MM.1S (cell line): ENCODE measurements at regions not wholly inside any gene's neighbourhood (a gene's known extent, or its start where the extent isn't known, plus 50 kb on each side); places are given as distances from the start of the nearest gene placed in this dataset.

ENCODE experiments used
- DNase-seq: peaks from one replicate; pipeline ENCODE4 v3.0.0-alpha.2; 2015
- H2AFZ ChIP-seq: fragments of 300-600 bp; sonication (generic); 2 replicates; pipeline ENCODE4 v1.6.0; 2016; ENCODE audit warnings: antibody characterized with exemption, low read length
- H3F3A ChIP-seq: fragments of 300-600 bp; sonication (generic); 2 replicates; pipeline ENCODE4 v1.6.1; 2016; ENCODE audit warnings: mild to moderate bottlenecking, antibody characterized with exemption, low read length, moderate library complexity, mixed read lengths; ENCODE audit not compliant: insufficient read depth
- H3K27ac ChIP-seq: fragments of 300-600 bp; sonication (generic); 2 replicates; pipeline ENCODE4 v1.5.1; 2016; ENCODE audit warnings: mild to moderate bottlenecking, low read length
- H3K27me3 ChIP-seq: fragments of 300-600 bp; sonication (generic); replicated peaks from 2 replicates; pipeline ENCODE4 v1.6.0; 2016; ENCODE audit warnings: low read length; ENCODE audit not compliant: insufficient read depth
- H3K36me3 ChIP-seq: fragments of 300-600 bp; sonication (generic); replicated peaks from 2 replicates; pipeline ENCODE4 v1.6.1; 2016; ENCODE audit warnings: mild to moderate bottlenecking, low read length, mixed read lengths; ENCODE audit not compliant: insufficient read depth
- H3K4me1 ChIP-seq: fragments of 300-600 bp; sonication (generic); 2 replicates; pipeline ENCODE4 v1.6.1; 2016; ENCODE audit warnings: low read length, mixed read lengths
- H3K4me2 ChIP-seq: fragments of 300-600 bp; sonication (generic); 2 replicates; pipeline ENCODE4 v1.6.0; 2016; ENCODE audit warnings: low read depth, low read length
- H3K4me3 ChIP-seq: fragments of 300-600 bp; sonication (generic); 2 replicates; pipeline ENCODE4 v1.5.1; 2016; ENCODE audit warnings: low read length, mixed read lengths
- H3K79me2 ChIP-seq: fragments of 300-600 bp; sonication (generic); 2 replicates; pipeline ENCODE4 v1.6.1; 2016; ENCODE audit warnings: mixed run types, low read length, mixed read lengths
- H3K9ac ChIP-seq: fragments of 300-600 bp; sonication (generic); 2 replicates; pipeline ENCODE4 v1.6.1; 2016; ENCODE audit warnings: low read length, mixed read lengths
- H3K9me2 ChIP-seq: fragments of 300-600 bp; sonication (generic); replicated peaks from 2 replicates; pipeline ENCODE4 v1.6.1; 2016; ENCODE audit warnings: mild to moderate bottlenecking, low read length, mixed read lengths; ENCODE audit not compliant: insufficient read depth
- H3K9me3 ChIP-seq: fragments of 300-600 bp; sonication (generic); replicated peaks from 2 replicates; pipeline ENCODE4 v1.6.1; 2016; ENCODE audit warnings: mild to moderate bottlenecking, low read length, mixed read lengths; ENCODE audit not compliant: insufficient read depth
- H4K20me1 ChIP-seq: fragments of 300-600 bp; sonication (generic); 2 replicates; pipeline ENCODE4 v1.6.1; 2016; ENCODE audit warnings: mild to moderate bottlenecking, low read length, moderate library complexity, mixed read lengths; ENCODE audit not compliant: insufficient read depth
- EZH2 ChIP-seq: fragments of 300-600 bp; sonication (generic); optimal IDR thresholded peaks from 2 replicates; pipeline ENCODE3; 2017; ENCODE audit warnings: low read depth, mild to moderate bottlenecking, antibody characterized with exemption, low read length, mixed read lengths
- EZH2phosphoT487 ChIP-seq: fragments of 300-600 bp; sonication (generic); IDR thresholded peaks from 2 replicates; pipeline ENCODE4 v1.6.1; 2018; ENCODE audit warnings: antibody characterized with exemption, low read length
- TF ChIP-seq, protein P1 (sequence below): fragments of 300-600 bp; sonication (generic); IDR thresholded peaks from 2 replicates; pipeline ENCODE4 v1.5.1; 2016; ENCODE audit warnings: antibody characterized with exemption, low read length, mixed read lengths

DNA sequence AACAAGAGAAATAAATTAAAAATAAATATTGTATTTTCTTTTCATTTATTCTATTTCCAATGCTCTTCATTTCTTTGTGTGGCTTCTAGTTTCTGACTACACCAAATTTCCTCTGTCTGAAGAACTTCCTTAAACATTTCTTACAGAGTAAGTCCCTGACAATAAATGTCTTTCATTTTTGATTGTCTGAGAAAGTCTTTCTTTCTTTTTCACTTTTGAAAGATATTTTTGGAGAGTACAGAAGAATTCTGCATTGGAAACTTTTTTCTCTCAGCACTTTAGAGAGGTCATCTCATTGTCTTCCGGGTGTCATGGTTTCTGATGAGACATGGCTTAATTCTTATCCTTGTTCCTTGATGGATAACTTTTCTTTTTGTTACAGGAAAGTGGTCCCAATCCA is 119.6 kb downstream of the MOBP start:
- H3K9me2 ChIP-seq = no peaks in the 10 kb centered on the region
- H3K4me1 ChIP-seq = no peaks in the 10 kb centered on the region
- peak; percentile 57 for DNase-seq
- H2AFZ ChIP-seq = no peak overlapping the region
- no peaks in the 10 kb centered on the region for H3K79me2 ChIP-seq
- no peak for TF ChIP-seq EZH2phosphoT487
- TF ChIP-seq, protein P1, sequence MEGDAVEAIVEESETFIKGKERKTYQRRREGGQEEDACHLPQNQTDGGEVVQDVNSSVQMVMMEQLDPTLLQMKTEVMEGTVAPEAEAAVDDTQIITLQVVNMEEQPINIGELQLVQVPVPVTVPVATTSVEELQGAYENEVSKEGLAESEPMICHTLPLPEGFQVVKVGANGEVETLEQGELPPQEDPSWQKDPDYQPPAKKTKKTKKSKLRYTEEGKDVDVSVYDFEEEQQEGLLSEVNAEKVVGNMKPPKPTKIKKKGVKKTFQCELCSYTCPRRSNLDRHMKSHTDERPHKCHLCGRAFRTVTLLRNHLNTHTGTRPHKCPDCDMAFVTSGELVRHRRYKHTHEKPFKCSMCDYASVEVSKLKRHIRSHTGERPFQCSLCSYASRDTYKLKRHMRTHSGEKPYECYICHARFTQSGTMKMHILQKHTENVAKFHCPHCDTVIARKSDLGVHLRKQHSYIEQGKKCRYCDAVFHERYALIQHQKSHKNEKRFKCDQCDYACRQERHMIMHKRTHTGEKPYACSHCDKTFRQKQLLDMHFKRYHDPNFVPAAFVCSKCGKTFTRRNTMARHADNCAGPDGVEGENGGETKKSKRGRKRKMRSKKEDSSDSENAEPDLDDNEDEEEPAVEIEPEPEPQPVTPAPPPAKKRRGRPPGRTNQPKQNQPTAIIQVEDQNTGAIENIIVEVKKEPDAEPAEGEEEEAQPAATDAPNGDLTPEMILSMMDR = no peak
- no peak for TF ChIP-seq EZH2
- peak overlapping the region; percentile 10; the same call in 1 of the 2 replicates for H3K4me2 ChIP-seq
- no peak overlapping the region for H3K4me3 ChIP-seq
- 0 out of 2 replicates have a peak, but pooled peaks cover 7% of the 10 kb centered on the region for H3F3A ChIP-seq
- no peaks in the 10 kb centered on the region for H4K20me1 ChIP-seq
- no peaks in the 10 kb centered on the region for H3K36me3 ChIP-seq
- no peaks in the 10 kb centered on the region for H3K9me3 ChIP-seq
- no peak overlapping the region for H3K27ac ChIP-seq
- no peak overlapping the region for H3K9ac ChIP-seq
- no peaks in the 10 kb centered on the region for H3K27me3 ChIP-seq

DNA sequence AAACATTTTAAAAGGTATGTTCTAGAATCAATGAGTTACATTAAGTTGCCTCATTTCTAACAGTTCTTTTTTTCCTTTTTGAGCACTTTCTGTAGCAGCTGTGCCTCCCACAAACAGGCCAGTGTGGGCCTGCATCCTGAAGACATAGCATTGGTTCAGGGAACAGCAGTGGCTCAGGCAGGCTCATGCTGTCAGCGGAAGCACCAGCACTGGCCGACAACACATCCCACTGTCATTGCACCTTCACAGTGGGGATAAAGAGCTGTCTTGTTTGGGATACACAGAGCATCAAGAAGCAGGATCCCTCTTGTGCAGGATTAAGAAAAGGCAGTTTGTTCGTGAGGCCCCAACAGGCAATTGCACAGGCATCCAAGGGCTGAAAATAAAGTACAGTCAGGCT is 123.3 kb downstream of the MOBP start:
- no peak for TF ChIP-seq EZH2phosphoT487
- TF ChIP-seq, protein P1 = no peak
- TF ChIP-seq EZH2 = no peak
- no peak for DNase-seq
- no peak overlapping the region for H3K9ac ChIP-seq
- no peak overlapping the region for H3K27ac ChIP-seq
- H4K20me1 ChIP-seq = no peaks in the 10 kb centered on the region
- 0 out of 2 replicates have a peak, but pooled peaks cover 7% of the 10 kb centered on the region for H3F3A ChIP-seq
- no peaks in the 10 kb centered on the region for H3K9me2 ChIP-seq
- no peaks in the 10 kb centered on the region for H3K4me1 ChIP-seq
- H3K27me3 ChIP-seq = no peaks in the 10 kb centered on the region
- no peak overlapping the region for H2AFZ ChIP-seq
- H3K79me2 ChIP-seq = no peaks in the 10 kb centered on the region
- H3K4me2 ChIP-seq = no peak overlapping the region
- no peak overlapping the region for H3K4me3 ChIP-seq
- H3K36me3 ChIP-seq = no peaks in the 10 kb centered on the region
- no peaks in the 10 kb centered on the region for H3K9me3 ChIP-seq

- Histone ChIP-seq H3K27ac (no peak overlapping the region), H3K9me3 (no peaks in the 10 kb centered on the region), H3F3A (no peaks in the 10 kb centered on the region), H3K79me2 (no peaks in the 10 kb centered on the region), H3K27me3 (no peaks in the 10 kb centered on the region), H3K4me2 (no peak overlapping the region), H3K36me3 (no peaks in the 10 kb centered on the region), H3K9ac (no peak overlapping the region), H3K9me2 (no peaks in the 10 kb centered on the region), H3K4me3 (no peak overlapping the region), H3K4me1 (no peaks in the 10 kb centered on the region), H2AFZ (no peak overlapping the region), H4K20me1 (no peaks in the 10 kb centered on the region)
- TF ChIP-seq EZH2 = no peak
- no peak for TF ChIP-seq EZH2phosphoT487
- TF ChIP-seq, protein P1 = no peak
- DNase-seq = no peak
Observed at GRCh38 chr3:39592311-39593050, 125.0 kb downstream of the MOBP start.
